NT2/D1 (cell line): ENCODE measurements at regions not wholly inside any gene's neighbourhood (a gene's known extent, or its start where the extent isn't known, plus 50 kb on each side); places are given as distances from the start of the nearest gene placed in this dataset.
A peak's percentile ranks its signal among the peaks of the same experiment; 100 is the strongest.

Experiments
- DNase-seq: peaks from one replicate; pipeline ENCODE4 v3.0.0-alpha.2; 2011; ENCODE audit warnings: low read depth, low spot score
- H3K27me3 ChIP-seq: 2 replicates; pipeline ENCODE4 v1.6.0; 2011; ENCODE audit warnings: mild to moderate bottlenecking; ENCODE audit not compliant: insufficient read length, insufficient read depth
- H3K36me3 ChIP-seq: 2 replicates; pipeline ENCODE4 v1.6.1; 2011; ENCODE audit warnings: mild to moderate bottlenecking, low read length, mixed read lengths; ENCODE audit not compliant: insufficient read depth, insufficient read length
- H3K4me1 ChIP-seq: 2 replicates; pipeline ENCODE4 v1.5.1; 2011; ENCODE audit not compliant: insufficient read depth, insufficient read length
- H3K4me3 ChIP-seq: 2 replicates; pipeline ENCODE4 v1.5.1; 2011; ENCODE audit warnings: low read depth; ENCODE audit not compliant: insufficient read length
- H3K9ac ChIP-seq: 2 replicates; pipeline ENCODE4 v1.6.0; 2011; ENCODE audit warnings: low read depth; ENCODE audit not compliant: insufficient read length
- H3K9me3 ChIP-seq: 2 replicates; pipeline ENCODE4 v1.5.1; 2011; ENCODE audit warnings: mild to moderate bottlenecking, low read length; ENCODE audit not compliant: insufficient read depth
- SUZ12 ChIP-seq: IDR thresholded peaks from 2 replicates; pipeline ENCODE4 v1.6.1; 2011; ENCODE audit not compliant: insufficient read length, insufficient read depth; ENCODE audit errors: extremely low read depth
- YY1 ChIP-seq: IDR thresholded peaks from 2 replicates; pipeline ENCODE4 v1.6.1; 2011; ENCODE audit not compliant: insufficient read length, insufficient read depth
- ZNF274 ChIP-seq: IDR thresholded peaks from 2 replicates; pipeline ENCODE4 v1.6.1; 2011; ENCODE audit warnings: mild to moderate bottlenecking, low read depth, low read length

DNA sequence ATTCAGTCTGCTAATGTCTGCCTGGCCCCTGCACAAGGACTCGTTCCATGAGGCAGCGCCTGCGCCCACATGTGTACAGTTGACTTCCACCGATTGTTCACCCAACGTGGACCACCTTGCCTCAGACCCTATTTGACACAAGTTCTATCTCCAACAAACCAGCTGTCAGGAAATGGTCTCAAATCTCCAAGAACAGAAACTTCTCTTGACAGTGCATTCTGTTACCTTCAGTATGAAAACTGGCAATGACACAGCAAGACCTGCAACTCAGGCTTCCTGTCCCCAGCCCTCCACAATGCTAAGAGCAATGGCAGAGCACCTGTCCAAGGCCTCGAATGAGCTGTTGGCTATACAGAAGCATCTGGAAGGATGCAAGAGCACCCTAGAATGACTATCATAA, 102.3 kb upstream of the CLDN14 start:
- TF ChIP-seq SUZ12 (no peak), ZNF274 (no peak), YY1 (no peak)
- Histone ChIP-seq H3K4me3 (no peak overlapping the region), H3K36me3 (no peaks in the 10 kb centered on the region), H3K4me1 (no peaks in the 10 kb centered on the region), H3K27me3 (no peaks in the 10 kb centered on the region), H3K9me3 (0 out of 2 replicates have a peak, but pooled peaks cover 8% of the 10 kb centered on the region), H3K9ac (no peak overlapping the region)
- DNase-seq = no peak

DNA sequence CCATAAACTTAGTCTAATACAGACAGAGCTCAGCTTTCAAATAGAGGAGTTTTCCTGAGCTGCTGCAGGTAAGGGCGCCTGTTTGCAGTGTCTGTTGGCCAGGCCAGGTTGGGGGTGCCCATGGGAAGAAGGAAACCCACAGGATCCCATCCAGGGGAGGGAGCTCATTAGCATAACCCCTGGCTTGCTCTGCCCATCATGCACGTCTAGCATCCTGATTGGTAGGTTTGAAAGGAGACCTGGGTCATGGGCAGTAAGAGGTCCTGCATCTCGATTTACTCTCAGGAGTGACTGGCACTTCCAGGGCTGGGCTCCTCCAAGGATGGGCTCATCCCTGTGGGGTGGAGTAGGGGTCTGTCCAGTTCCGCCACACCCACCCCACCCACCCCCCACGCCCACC, 103.7 kb upstream of the CLDN14 start:
- no peak for TF ChIP-seq YY1
- no peak overlapping the region for H3K9ac ChIP-seq
- H3K27me3 ChIP-seq = no peaks in the 10 kb centered on the region
- no peaks in the 10 kb centered on the region for H3K4me1 ChIP-seq
- H3K36me3 ChIP-seq = no peaks in the 10 kb centered on the region
- 0 out of 2 replicates have a peak, but pooled peaks cover 8% of the 10 kb centered on the region for H3K9me3 ChIP-seq
- no peak overlapping the region for H3K4me3 ChIP-seq
- DNase-seq = no peak

DNA sequence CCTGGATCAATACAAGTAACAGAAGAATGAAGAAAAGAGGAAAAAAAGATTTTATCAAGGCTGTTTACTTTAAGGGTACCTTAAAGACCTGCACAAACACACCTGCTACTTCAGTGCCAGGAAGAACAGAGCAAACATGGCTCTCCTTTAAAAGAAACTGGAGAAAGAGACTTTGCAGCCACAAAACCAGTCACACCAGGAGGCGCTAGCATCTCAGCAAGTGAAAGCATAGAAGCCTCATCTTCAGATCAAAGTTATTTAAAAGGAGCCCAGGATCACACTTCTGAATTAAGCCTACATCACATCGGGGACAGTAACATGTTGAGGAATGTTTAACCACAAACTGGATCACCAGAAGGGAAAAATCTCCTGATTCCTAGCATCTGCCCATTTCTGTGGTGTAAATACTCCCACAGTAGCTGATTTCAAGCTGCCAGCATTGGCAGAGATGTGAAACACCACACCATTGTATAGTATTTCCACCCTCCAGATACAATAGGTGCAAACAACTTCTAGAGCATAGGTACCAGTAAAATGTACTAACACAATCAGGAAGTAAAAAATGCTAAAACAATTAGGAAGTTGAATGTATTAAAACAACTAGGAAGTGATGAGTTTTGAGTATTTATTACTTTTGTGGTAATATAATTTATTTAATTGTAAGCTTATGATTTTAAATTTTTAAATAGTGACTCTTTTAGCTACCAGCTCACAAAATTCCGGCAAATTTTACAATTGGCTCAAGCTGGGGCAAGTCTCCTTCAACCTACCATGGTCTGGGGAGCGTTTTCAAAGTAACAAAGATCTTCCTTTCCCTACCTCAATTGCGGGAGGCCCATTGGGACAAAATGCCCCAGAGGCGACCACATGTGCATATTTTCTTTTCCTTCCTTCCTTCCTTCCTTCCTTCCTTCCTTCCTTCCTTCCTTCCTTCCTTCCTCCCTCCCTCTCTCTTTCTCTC, 105.3 kb upstream of the CLDN14 start:
- H3K4me3 ChIP-seq = no peak overlapping the region
- no peaks in the 10 kb centered on the region for H3K36me3 ChIP-seq
- H3K27me3 ChIP-seq = no peaks in the 10 kb centered on the region
- TF ChIP-seq YY1 (no peak), ZNF274 (no peak), SUZ12 (no peak)
- H3K4me1 ChIP-seq = no peaks in the 10 kb centered on the region
- no peak overlapping the region for H3K9ac ChIP-seq
- 0 out of 2 replicates have a peak, but pooled peaks cover 8% of the 10 kb centered on the region for H3K9me3 ChIP-seq
- no peak for DNase-seq

- Histone ChIP-seq H3K9me3 (0 out of 2 replicates have a peak, but pooled peaks cover 8% of the 10 kb centered on the region), H3K9ac (no peak overlapping the region), H3K36me3 (no peaks in the 10 kb centered on the region), H3K4me1 (no peaks in the 10 kb centered on the region), H3K27me3 (peaks cover 2% of the 10 kb centered on the region), H3K4me3 (no peak overlapping the region)
- DNase-seq = no peak
- TF ChIP-seq ZNF274 (no peak), YY1 (no peak), SUZ12 (no peak)
Observed at GRCh38 chr21:36587388-36587787, 107.5 kb upstream of the CLDN14 start.

GRCh38 chr21:36589352-36589971, 109.5 kb upstream of the SIM2 start:
- no peak for TF ChIP-seq ZNF274
- H3K36me3 ChIP-seq = no peaks in the 10 kb centered on the region
- H3K9me3 ChIP-seq = 0 out of 2 replicates have a peak, but pooled peaks cover 7% of the 10 kb centered on the region
- no peak overlapping the region for H3K9ac ChIP-seq
- H3K27me3 ChIP-seq = peaks cover 3% of the 10 kb centered on the region
- H3K4me3 ChIP-seq = no peak overlapping the region
- no peaks in the 10 kb centered on the region for H3K4me1 ChIP-seq
- DNase-seq = peak; percentile 22

GRCh38 chr21:36591326-36591970, 107.5 kb upstream of the SIM2 start:
- Histone ChIP-seq H3K9ac (no peak overlapping the region), H3K4me1 (no peaks in the 10 kb centered on the region), H3K27me3 (peaks cover 3% of the 10 kb centered on the region), H3K9me3 (no peaks in the 10 kb centered on the region), H3K4me3 (no peak overlapping the region), H3K36me3 (no peaks in the 10 kb centered on the region)
- TF ChIP-seq ZNF274 (no peak), YY1 (no peak), SUZ12 (no peak)
- no peak for DNase-seq

DNA sequence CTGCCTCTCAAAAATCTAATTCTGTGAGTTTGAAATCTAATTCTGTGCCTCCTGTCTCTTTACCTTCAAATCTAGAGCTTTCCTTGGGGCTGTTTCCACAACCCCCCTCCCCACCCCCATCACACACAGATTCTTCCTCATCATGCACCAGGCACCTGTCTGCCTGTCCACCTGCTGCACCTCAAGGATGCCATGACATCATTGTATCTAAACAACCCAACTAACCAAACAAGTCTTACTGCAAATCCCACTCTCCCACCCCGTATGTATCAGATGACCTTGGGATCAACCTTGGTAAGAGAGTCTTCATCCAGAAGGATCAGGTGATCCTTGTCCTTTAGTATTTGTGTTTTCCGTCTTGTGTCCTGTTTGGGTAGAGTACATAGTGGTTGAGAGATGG, 102.7 kb upstream of the SIM2 start:
- Histone ChIP-seq H3K27me3 (peaks cover 3% of the 10 kb centered on the region), H3K36me3 (no peaks in the 10 kb centered on the region), H3K4me3 (no peak overlapping the region), H3K9me3 (no peaks in the 10 kb centered on the region), H3K9ac (no peak overlapping the region), H3K4me1 (no peaks in the 10 kb centered on the region)
- DNase-seq = no peak
- TF ChIP-seq ZNF274 = no peak
- TF ChIP-seq YY1 = no peak
- no peak for TF ChIP-seq SUZ12
